ENCODE measurements at regions not wholly inside any gene's neighbourhood (a gene's known extent, or its start where the extent isn't known, plus 50 kb on each side); places are given as distances from the start of the nearest gene placed in this dataset.

GRCh38 chr20:21601799-21602198, 87.9 kb upstream of the NKX2-2 start:
- no peak for DNase-seq
- intact Hi-C loops (cut with DNase I) = no loop called here

- intact Hi-C loops (cut with DNase I) = no loop called here
- no peak for DNase-seq
Measured at GRCh38 chr20:21586682-21587081, 72.8 kb upstream of the NKX2-2 start.

GRCh38 chr20:21583486-21584168, 69.8 kb upstream of the NKX2-2 start:
- intact Hi-C loops (cut with DNase I) = no loop called here

GRCh38 chr20:21577551-21577950, 63.7 kb upstream of the NKX2-2 start:
- DNase-seq = peak in 1 of 42 donors; percentile 12
- intact Hi-C loops (cut with DNase I) = no loop called here

More at GRCh38 chr20:21583486-21584168, 69.8 kb upstream of the NKX2-2 start:
- DNase-seq = no peak

GRCh38 chr20:21575981-21576740, 62.3 kb upstream of the NKX2-2 start:
- intact Hi-C loops (cut with DNase I) = no loop called here
- DNase-seq = peak in 1 of 42 donors; percentile 30

GRCh38 chr20:21575167-21575566, 61.3 kb upstream of the NKX2-2 start:
- peak in 1 of 42 donors; percentile 8 for DNase-seq
- intact Hi-C loops (cut with DNase I) = no loop called here

- intact Hi-C loops (cut with DNase I) = no loop called here
- no peak for DNase-seq
Measured at GRCh38 chr20:21574443-21574842, 60.6 kb upstream of the NKX2-2 start.

GRCh38 chr20:21573259-21573658, 59.4 kb upstream of the NKX2-2 start:
- DNase-seq = no peak
- intact Hi-C loops (cut with DNase I) = no loop called here

- DNase-seq = peak in 31 of 42 donors; percentile 4 to 81 (median 39)
- intact Hi-C loops (cut with DNase I) = loop anchor here (2.0 kb wide), 1 partner anchor 45 kb away; no protein-coding TSS in a partner anchor
Measured at GRCh38 chr20:21571841-21572690, 58.2 kb upstream of the NKX2-2 start.

- intact Hi-C loops (cut with DNase I) = loop anchor here (2.0 kb wide), 1 partner anchor 44 kb away; no protein-coding TSS in a partner anchor
Measured at GRCh38 chr20:21570285-21570992, 56.6 kb upstream of the NKX2-2 start.

GRCh38 chr20:21569586-21569985, 55.7 kb upstream of the NKX2-2 start:
- DNase-seq = peak in 1 of 42 donors; percentile 11
- intact Hi-C loops (cut with DNase I) = loop anchor here (5.0 kb wide), 1 partner anchor 48 kb away; no protein-coding TSS in a partner anchor

More at GRCh38 chr20:21570285-21570992, 56.6 kb upstream of the NKX2-2 start:
- DNase-seq = no peak

GRCh38 chr20:21564127-21564773, 50.4 kb upstream of the NKX2-2 start:
- intact Hi-C loops (cut with DNase I) = no loop called here
- DNase-seq = peak in 35 of 42 donors; percentile 4 to 76 (median 39)
